ENCODE measurements at regions not wholly inside any gene's neighbourhood (a gene's known extent, or its start where the extent isn't known, plus 50 kb on each side); places are given as distances from the start of the nearest gene placed in this dataset.

- H3K56ac ChIP-seq (ENCODE audit: insufficient read length, low read depth, low read length) = no peak overlapping the region
- no CpG with 5 or more reads among the region's 2 CpGs for WGBS (ENCODE audit: extremely low coverage, insufficient read length, low lambda C conversion rate)
- no peak overlapping the region for H2BK5ac ChIP-seq (ENCODE audit: insufficient read length, low read length)
- no peaks in the 10 kb centered on the region for H3K27me3 ChIP-seq (ENCODE audit: insufficient read depth, low read length)
- no peak overlapping the region for H3T11ph ChIP-seq (ENCODE audit: low read length)
- no peak overlapping the region for H3K4ac ChIP-seq (ENCODE audit: low read depth, low read length)
- H3K14ac ChIP-seq (ENCODE audit: insufficient read depth, low read length) = no peak overlapping the region
- H3K9me3 ChIP-seq (ENCODE audit: control insufficient read depth, low read depth, low read length) = no peaks in the 10 kb centered on the region
- H2BK12ac ChIP-seq (ENCODE audit: insufficient read length, low read depth, low read length) = no peak overlapping the region
- no peak overlapping the region for H3K27ac ChIP-seq (ENCODE audit: insufficient read length, low read depth, low read length)
- no peak overlapping the region for H2BK120ac ChIP-seq (ENCODE audit: low read depth, low read length, poor library complexity, severe bottlenecking)
- no peaks in the 10 kb centered on the region for H3K27me3 Mint-ChIP-seq (ENCODE audit: low read depth)
- no peaks in the 10 kb centered on the region for H3K79me1 ChIP-seq (ENCODE audit: insufficient read depth, low read depth, low read length, poor library complexity, severe bottlenecking)
- DNase-seq = no peak
- H3K23me2 ChIP-seq (ENCODE audit: insufficient read length, low read depth, low read length, poor library complexity, severe bottlenecking) = no peaks in the 10 kb centered on the region
- H3K4me3 Mint-ChIP-seq = no peak overlapping the region
- H2BK15ac ChIP-seq (ENCODE audit: low read depth, low read length) = no peak overlapping the region
- no peaks in the 10 kb centered on the region; a peak in 1 of 7 replicates for H3K36me3 Mint-ChIP-seq (ENCODE audit: insufficient read depth in 1 of 3, low read depth in 3 of 3)
- H3K9me3 Mint-ChIP-seq = no peaks in the 10 kb centered on the region
- H4K20me1 ChIP-seq (ENCODE audit: control insufficient read depth, insufficient read depth, insufficient read length) = no peaks in the 10 kb centered on the region
- no peak overlapping the region for H4K5ac ChIP-seq (ENCODE audit: insufficient read length, low read depth, low read length)
- no peak overlapping the region for H4K91ac ChIP-seq (ENCODE audit: insufficient read length, low read depth, low read length)
- no peak overlapping the region for H2BK20ac ChIP-seq (ENCODE audit: low read depth, low read length, poor library complexity, severe bottlenecking)
- no peak overlapping the region for H3K27ac Mint-ChIP-seq
- H3K9ac ChIP-seq (ENCODE audit: extremely low read depth, insufficient read length, low read length) = no peak overlapping the region
- H3K23ac ChIP-seq (ENCODE audit: insufficient read length, low read depth, low read length) = no peak overlapping the region
- no peak for TF ChIP-seq CTCF (conservative IDR thresholded peaks at IDR 0.05)
- H3K4me1 ChIP-seq (ENCODE audit: insufficient read depth, low read length) = peaks cover 3% of the 10 kb centered on the region; the same call in 1 of the 2 replicates
- no peaks in the 10 kb centered on the region for H3K79me2 ChIP-seq (ENCODE audit: insufficient read depth, low read length)
- H2AFZ ChIP-seq (ENCODE audit: low read length) = no peak overlapping the region
- H3K18ac ChIP-seq (ENCODE audit: insufficient read length, low read depth, low read length) = no peak overlapping the region
- H3K4me2 ChIP-seq (ENCODE audit: insufficient read depth, insufficient read length, low read length) = no peak overlapping the region
- H2AK5ac ChIP-seq (ENCODE audit: insufficient read length, low read length) = no peak overlapping the region
- no peak overlapping the region for H4K8ac ChIP-seq (replicated peaks; ENCODE audit: insufficient read length, low read depth, low read length)
- H3K4me1 Mint-ChIP-seq = peaks cover 13 to 15% of the 10 kb centered on the region in 2 experiments
These were observed 110.2 kb upstream of the LHCGR start for GRCh38 chr2:48865704-48866103.
